Activated naive CD4-positive, alpha-beta T cell treated with Interleukin-2 at 50 U/mL for 16 hours (primary cell): ENCODE measurements at regions not wholly inside any gene's neighbourhood (a gene's known extent, or its start where the extent isn't known, plus 50 kb on each side); places are given as distances from the start of the nearest gene placed in this dataset.
"Not testable (repeated sequence)": the region's sequence is repeated elsewhere in the genome, so short reads cannot be mapped to it uniquely, and the experiment has no call there.

Source experiments
- DNase-seq: peaks from one replicate; pipeline ENCODE4 v3.0.0-alpha.2; 2020

DNA sequence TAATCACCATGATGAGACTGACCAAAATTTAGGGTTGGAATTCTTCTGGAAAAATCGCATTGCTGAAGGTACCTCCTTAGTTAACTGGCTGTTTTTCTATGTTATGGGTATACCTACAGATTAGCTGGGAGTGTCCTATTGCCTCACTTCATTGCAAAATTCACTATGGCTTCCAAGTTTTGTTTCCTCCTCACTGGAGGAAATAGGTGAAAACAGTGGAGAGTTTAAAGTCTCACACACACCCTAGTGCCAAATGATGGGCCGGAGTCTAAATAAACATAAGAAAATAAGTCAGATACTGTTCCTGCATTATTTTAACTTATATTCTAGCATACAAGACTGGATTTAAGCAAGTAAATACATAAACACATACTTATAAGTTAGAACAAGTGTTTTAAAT, 98.2 kb downstream of the AHR start:
- DNase-seq: no peak

DNA sequence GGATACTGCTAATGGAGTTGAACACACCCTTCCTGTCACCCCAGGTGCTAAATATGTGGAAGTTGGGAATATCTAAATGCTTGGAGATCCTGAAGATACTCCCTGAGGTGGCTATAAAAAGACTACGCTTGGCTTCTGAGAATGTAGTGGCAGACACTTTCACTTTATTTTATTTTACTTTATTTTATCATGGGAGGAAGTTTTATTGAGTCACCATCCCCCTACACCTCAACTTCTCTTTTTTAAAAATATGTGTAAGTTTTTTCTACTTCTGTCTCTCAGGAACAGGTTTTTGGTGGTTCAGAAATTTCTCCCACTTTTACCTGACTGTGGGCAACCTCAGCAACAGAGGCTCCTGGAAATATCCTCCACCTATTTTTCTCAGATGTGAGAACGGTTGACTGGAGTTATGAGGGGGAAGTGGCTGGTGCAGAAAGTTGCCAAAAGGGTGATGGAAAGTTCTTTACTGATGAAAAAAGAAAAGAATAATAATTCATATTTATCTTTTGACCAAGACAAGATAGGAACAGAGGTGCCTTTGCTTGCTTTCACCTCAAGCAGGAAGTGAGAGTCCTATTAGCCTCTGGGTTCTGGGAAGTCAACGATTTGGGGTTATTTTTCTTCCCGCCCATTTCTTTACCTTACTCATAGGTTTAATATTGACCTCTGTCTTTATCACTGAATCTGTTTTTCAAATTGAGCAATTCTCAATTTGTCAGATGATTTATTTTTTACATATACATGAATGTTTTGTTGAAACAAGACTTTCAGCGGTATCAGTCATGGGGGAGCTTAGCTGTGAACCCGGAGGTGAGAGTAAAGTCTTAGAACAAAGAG, 103.6 kb downstream of the AHR start:
- DNase-seq: peak; percentile 11

- peak; percentile 9 for DNase-seq
Observed at GRCh38 chr7:17402628-17403278, 104.3 kb downstream of the AHR start.

- DNase-seq: no peak
Observed at GRCh38 chr7:17404006-17404405, 105.6 kb downstream of the AHR start.

DNA sequence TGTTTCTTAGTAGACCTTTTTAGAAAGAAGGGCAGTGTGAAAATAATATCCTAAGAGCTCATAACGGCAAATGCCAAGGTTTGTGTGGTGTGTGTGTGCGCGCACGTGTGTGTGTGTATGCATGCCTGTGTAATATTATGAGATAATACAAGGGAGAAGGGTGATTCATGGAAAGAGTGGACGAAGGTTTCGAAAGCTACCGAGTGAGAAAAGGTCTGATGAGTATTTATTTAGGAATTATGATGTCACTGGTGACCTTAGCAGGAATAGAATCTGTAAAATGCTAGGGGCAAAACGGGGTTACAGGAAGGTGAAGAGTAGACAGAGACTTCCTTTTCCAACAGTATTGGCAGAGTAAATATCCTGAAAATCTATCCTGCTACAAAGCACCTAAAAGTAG, 107.3 kb downstream of the AHR start:
- no peak for DNase-seq

- no peak for DNase-seq
Observed at GRCh38 chr7:17406738-17407137, 108.3 kb downstream of the AHR start.

GRCh38 chr7:17407229-17407628, 108.8 kb downstream of the AHR start:
- no peak for DNase-seq

DNA sequence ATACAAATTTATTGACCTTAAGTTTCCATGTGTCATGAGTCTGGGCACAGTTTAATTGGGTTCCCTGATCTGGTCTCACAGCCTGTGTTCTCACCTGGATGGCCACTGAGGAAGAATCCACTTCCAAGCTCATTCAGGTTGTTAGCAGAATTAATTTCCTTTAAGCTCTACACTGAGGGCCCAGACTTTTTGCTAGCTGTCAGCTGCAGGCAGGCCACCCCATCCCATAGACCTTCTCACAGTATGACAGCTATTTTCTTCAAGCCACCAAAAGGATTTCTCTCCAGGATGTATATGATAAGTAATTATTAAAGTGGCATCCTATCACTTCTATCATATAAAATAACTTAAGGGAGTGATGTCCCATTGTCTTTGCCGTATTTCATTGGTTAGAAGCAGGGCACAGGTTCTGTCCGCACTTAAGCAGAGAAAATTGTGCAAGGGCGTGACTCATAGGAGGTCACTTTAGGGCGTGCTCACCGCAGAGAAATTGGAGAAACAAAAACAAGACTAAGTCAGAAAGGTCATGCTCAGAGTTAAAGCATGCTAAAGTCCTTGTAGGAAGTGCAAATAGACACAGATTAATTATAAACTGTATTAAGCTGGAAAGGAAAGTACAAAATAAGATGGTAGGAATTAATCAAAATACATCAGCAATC, 109.9 kb downstream of the AHR start:
- DNase-seq: no peak

DNA sequence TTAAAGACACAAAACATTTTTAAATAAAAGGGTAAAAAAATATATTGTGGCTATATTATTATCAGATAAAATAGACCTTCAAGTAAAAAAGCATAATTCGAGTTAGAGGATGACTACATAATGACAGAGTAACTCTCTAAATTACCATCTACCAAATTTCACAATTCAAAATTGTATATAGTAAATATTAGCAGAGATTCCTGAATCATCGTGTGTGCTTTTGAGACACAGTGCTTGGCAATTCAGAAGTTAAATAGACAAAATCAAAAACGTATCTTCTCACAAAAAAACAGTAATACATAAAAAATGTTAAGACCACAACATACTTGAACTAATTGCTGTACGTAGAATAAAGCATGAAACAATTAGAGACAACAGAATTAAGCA, 110.4 kb downstream of the AHR start:
- DNase-seq: no peak

DNA sequence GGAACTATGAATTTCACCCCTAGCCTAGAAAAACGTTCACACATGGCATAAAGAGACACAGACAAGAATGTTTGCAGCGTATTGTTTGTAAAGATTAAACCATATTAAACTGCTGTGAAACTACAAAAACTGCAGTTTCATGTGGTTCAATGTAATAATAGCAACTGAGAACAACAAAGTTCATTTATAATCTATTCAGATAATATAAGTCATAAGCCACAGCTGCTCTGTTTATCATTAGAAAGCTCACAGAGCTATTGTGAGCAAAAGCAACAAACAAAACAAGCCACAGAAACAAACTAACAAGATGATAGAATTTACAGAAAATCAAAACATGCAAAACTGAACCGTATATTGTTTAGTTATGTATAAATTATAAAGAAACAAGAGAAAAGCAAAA, 113.5 kb downstream of the AHR start:
- no peak for DNase-seq

DNA sequence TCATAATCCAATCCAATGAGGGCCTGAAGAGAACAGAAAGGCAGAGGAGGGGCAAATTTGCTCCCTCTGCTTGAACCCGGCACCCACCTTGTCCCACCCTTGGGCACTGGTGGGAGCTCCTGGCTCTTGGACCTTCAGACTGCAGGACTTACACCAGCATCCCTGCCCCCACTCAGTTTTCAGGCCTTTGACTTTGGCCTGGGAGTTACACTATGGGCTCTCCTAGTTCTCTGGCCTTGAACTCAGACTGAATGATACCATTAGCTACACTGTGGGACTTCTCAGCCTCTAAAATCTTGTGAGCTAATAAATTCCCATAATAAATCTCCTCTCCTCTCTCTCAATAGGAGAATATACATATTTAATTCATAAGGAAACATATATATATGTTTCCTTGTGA, 114.4 kb downstream of the AHR start:
- no peak for DNase-seq

DNA sequence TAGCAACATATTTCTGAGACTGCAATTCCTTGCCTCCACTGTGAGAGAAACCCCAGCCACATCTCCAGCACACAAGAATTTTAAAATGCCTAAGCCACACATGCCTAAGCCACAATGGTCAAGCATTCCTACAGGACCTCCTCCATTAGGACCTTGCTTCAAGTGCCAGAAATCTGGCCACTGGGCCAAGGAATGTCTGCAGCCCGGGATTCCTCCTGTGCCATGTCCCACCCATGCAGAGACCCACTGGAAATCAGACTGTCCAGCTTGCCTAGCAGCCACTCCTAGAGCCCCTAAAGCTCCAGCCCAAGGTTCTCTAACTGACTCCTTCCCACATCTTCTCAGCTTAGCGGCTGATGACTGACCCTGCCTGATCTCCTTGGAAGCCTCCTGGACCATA, 117.5 kb downstream of the AHR start:
- DNase-seq: no peak

DNA sequence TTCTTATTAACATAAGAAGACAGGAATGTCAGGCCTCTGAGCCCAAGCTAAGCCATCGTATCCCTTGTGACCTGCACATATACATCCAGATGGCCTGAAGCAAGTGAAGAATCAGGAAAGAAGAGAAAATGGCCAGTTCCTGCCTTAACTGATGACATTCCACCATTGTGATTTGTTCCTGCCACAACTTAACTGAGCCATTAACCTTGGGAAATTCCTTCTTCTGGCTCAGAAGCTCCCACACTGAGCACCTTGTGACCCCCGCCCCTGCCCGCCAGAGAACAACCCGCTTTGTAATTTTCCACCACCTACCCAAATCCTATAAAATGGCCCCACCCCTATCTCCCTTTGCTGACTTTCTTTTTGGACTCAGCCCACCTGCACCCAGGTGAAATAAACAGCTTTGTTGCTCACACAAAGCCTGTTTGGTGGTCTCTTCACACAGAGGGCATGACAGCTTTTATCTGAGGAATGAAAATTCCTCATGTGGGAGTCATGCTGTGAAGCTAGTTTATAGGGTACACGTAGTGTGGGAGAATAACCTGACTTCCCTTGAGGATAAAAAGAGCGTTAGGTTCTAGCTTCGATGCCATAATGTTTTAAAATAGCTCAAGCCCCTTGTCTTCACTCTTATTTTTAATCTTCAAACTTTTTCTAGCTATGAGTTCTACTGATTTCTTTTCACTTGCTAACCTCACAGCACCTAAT, 122.0 kb downstream of the AHR start:
- DNase-seq: not testable (repeated sequence)

DNA sequence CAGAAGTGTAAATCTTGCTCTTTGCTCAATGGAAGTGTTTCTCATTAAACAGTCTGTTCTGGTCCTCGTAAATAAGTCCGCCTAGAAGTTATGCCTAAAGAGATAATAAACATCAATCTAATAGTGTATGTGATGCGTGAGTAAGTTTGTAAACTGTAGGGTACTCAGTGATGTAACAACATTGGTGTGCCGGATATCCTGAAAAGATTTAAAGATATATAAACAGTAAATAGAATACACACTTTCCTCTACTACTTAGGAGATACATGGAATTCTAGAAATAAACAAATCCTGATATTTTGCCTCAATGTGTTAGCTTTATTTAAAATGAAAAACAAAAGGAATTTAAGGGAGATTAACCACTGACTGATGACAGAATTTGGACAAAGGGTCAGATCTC, 123.5 kb downstream of the AHR start:
- no peak for DNase-seq

DNA sequence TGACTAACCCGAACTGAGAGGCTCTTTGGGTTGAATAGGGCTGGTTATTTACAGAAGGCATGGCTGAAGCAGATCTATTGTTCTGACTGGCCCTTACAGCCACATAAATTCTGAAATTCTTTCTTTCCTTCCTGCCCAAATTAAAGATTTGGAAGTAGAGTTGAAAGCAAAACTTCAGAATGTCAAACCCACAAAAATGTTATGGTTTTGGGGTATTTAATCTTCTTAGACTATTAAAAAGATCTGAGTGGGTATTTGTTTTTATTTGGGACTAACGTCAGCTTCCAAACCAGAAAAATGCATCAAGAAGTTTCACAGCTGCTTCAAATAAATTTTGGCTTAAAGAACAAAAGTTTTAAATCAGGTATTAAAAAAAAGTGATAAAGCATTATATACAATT, 124.5 kb downstream of the AHR start:
- no peak for DNase-seq

- no peak for DNase-seq
Observed at GRCh38 chr7:17427924-17428323, 129.5 kb downstream of the AHR start.

DNA sequence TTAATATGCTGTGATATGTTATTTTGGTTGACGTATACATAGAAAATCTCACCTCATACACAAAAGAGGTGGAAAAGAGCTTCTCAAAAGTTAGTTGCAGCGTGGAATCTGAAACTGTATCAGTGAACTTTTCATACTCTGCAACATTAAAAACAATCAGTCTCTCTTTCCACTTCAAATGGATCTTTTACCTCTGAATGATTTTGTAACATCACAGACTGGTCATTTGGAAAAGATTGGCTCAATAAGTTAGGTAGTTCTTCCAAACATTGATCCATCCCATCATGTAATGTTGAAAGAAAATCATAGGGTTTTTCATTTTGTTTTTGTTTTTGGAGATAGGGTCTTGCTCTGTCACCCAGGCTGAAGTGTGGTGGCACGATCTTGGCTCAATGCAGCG, 131.1 kb downstream of the AHR start:
- no peak for DNase-seq

- no peak for DNase-seq
Observed at GRCh38 chr7:17432793-17433192, 134.3 kb downstream of the AHR start.

DNA sequence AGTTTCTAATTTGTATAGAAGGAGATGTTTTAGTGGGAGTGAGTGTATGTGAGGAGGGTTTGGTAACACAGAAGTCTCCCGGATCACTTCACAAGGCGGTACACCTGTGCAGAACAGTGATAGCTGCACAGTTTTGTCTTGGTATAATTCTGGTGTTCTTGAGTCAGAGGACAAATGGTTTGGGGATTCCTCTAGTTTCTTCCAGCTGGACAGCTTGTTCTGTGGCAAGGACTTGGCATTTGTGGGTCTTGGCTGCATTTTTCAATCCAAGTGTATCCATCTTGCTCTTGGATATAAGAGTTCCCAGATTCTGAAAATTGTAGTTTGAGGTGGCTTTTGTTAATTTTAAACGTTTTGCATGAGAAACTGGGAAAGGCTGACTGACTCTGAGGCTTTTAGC, 135.7 kb downstream of the AHR start:
- DNase-seq: no peak

DNA sequence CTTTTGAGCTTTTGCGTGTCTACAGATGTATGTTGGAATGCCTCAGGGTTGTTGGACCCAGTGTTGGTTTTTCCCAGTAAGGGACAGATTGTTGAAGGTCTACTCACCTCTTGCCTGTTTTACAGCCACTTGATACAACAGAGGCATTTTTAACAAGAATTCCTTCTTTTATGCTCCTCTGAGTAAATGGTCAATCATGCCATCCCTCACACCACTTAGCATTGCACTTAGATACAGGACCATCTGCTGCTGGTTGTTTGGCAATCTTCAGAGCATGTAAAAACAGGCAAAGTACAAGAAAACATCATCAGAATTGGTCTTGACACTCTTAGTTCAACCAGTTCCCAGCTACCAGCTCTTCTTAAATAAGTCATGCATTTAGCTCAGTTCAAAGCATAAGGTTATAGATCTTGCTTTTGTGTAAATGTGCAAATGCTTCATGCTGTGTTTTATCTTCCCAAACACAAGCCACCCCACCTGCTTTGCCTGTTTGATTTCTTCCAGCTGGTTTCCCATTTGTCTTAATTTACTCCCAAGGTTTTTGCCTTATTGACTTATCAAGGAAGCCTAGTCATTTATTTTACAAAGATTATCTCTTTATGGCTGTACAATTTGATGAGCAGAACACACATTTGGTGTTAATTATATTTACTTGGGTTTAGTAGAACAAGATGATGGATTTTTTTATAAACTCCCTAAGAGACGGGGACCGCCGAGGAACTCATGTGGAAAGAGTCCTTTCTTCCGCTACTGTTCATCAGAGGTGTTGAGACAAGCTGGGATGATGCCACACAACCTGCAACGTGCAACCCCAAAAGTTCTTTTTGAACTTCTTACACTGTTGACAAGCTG, 136.6 kb downstream of the AHR start:
- no peak for DNase-seq

- DNase-seq: no peak
Observed at GRCh38 chr7:17436126-17436525, 137.7 kb downstream of the AHR start.

DNA sequence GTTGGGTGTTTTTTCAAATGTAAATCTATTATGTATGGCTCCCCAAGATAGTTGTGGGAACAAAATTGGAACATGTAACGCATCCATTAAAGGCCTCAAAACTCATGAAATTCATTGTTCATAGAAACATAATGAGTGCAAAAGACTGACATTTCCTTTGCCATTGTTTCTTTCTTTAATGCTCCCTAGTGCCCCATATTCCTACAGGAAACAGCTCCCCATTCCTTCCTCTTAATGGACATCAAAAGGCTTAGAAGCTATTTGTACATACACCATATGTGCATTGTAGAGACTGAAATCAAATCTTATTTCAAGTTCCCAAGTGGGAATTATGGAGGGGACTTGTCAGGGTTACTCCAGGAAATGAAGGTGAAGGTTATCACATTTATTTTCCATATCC, 139.1 kb downstream of the AHR start:
- no peak for DNase-seq
